Dendritic cell treated with granulocyte-macrophage colony-stimulating factor and Interleukin-4, amounts not matched to agents 40 ng/mL and 50 ng/mL, for 4 days (primary cell): ENCODE measurements at regions not wholly inside any gene's neighbourhood (a gene's known extent, or its start where the extent isn't known, plus 50 kb on each side); places are given as distances from the start of the nearest gene placed in this dataset.
"Not testable (repeated sequence)": the region's sequence is repeated elsewhere in the genome, so short reads cannot be mapped to it uniquely, and the experiment has no call there.

Experiments
- H3K27ac Mint-ChIP-seq: one replicate; pipeline ENCODE4 v1.8.0; 2022; ENCODE audit warnings: mild to moderate bottlenecking, mixed read lengths
- H3K27me3 Mint-ChIP-seq: one replicate; pipeline ENCODE4 v1.8.0; 2022; ENCODE audit warnings: mild to moderate bottlenecking, mixed read lengths
- H3K36me3 Mint-ChIP-seq: one replicate; pipeline ENCODE4 v1.8.0; 2022; ENCODE audit warnings: low read depth, mixed read lengths
- H3K4me1 Mint-ChIP-seq: one replicate; pipeline ENCODE4 v1.8.0; 2022; ENCODE audit warnings: low read depth, mixed read lengths
- H3K4me3 Mint-ChIP-seq: one replicate; pipeline ENCODE4 v1.8.0; 2022; ENCODE audit warnings: mild to moderate bottlenecking, moderate library complexity, mixed read lengths
- H3K9me3 Mint-ChIP-seq: one replicate; pipeline ENCODE4 v1.8.0; 2022; ENCODE audit warnings: mixed read lengths
- intact Hi-C: fragments of 100-400 bp; cut with micrococcal nuclease; formaldehyde crosslinking; loops from one replicate; pipeline ENCODE4 v1.15.0; 2022

GRCh38 chr7:73945022-73945421, 83.0 kb upstream of the ELN start:
- intact Hi-C loops, result no loop called here
- peaks cover 9% of the 10 kb centered on the region for H3K27me3 Mint-ChIP-seq
- H3K4me3 Mint-ChIP-seq, result no peak overlapping the region
- no peak overlapping the region for H3K27ac Mint-ChIP-seq
- H3K36me3 Mint-ChIP-seq, result no peaks in the 10 kb centered on the region
- H3K9me3 Mint-ChIP-seq, result peaks cover 33% of the 10 kb centered on the region
- peaks cover 6% of the 10 kb centered on the region for H3K4me1 Mint-ChIP-seq

GRCh38 chr7:73948287-73948686, 79.7 kb upstream of the ELN start:
- peaks cover 6% of the 10 kb centered on the region for H3K4me1 Mint-ChIP-seq
- intact Hi-C loops, result no loop called here
- H3K4me3 Mint-ChIP-seq, result no peak overlapping the region
- no peak overlapping the region for H3K27ac Mint-ChIP-seq
- peaks cover 21% of the 10 kb centered on the region for H3K9me3 Mint-ChIP-seq
- H3K27me3 Mint-ChIP-seq, result peaks cover 7% of the 10 kb centered on the region
- H3K36me3 Mint-ChIP-seq, result no peaks in the 10 kb centered on the region

- Mint-ChIP-seq H3K9me3 (peaks cover 21% of the 10 kb centered on the region), H3K36me3 (no peaks in the 10 kb centered on the region), H3K4me3 (no peak overlapping the region), H3K4me1 (peaks cover 10% of the 10 kb centered on the region), H3K27ac (no peak overlapping the region), H3K27me3 (peaks cover 6% of the 10 kb centered on the region)
- intact Hi-C loops, result no loop called here
Observed at GRCh38 chr7:73952266-73952665, 75.7 kb upstream of the ELN start.

GRCh38 chr7:73954181-73954580, 73.8 kb upstream of the ELN start:
- intact Hi-C loops, result no loop called here
- H3K4me3 Mint-ChIP-seq, result no peak overlapping the region
- peaks cover 6% of the 10 kb centered on the region for H3K27me3 Mint-ChIP-seq

GRCh38 chr7:73954861-73955260, 73.1 kb upstream of the ELN start:
- Mint-ChIP-seq H3K36me3 (no peaks in the 10 kb centered on the region), H3K27me3 (peaks cover 6% of the 10 kb centered on the region), H3K27ac (no peak overlapping the region), H3K4me1 (peaks cover 10% of the 10 kb centered on the region), H3K9me3 (no peaks in the 10 kb centered on the region), H3K4me3 (no peak overlapping the region)
- intact Hi-C loops, result no loop called here

More at GRCh38 chr7:73954181-73954580, 73.8 kb upstream of the ELN start:
- H3K4me1 Mint-ChIP-seq, result peaks cover 13% of the 10 kb centered on the region
- H3K36me3 Mint-ChIP-seq, result no peaks in the 10 kb centered on the region
- peaks cover 4% of the 10 kb centered on the region for H3K9me3 Mint-ChIP-seq
- H3K27ac Mint-ChIP-seq, result no peak overlapping the region

- Mint-ChIP-seq H3K27me3 (peaks cover 2% of the 10 kb centered on the region), H3K27ac (no peak overlapping the region), H3K9me3 (peaks cover 21% of the 10 kb centered on the region), H3K36me3 (no peaks in the 10 kb centered on the region), H3K4me3 (no peak overlapping the region), H3K4me1 (peaks cover 23% of the 10 kb centered on the region)
- intact Hi-C loops, result no loop called here
Observed at GRCh38 chr7:73960548-73960947, 67.4 kb upstream of the ELN start.

- H3K4me3 Mint-ChIP-seq, H3K27me3 Mint-ChIP-seq, H3K36me3 Mint-ChIP-seq, intact Hi-C loops, H3K27ac Mint-ChIP-seq: not testable (repeated sequence)
- Mint-ChIP-seq H3K9me3 (peaks cover 21% of the 10 kb centered on the region), H3K4me1 (peaks cover 26% of the 10 kb centered on the region)
Observed at GRCh38 chr7:73961991-73962390, 66.0 kb upstream of the ELN start.

GRCh38 chr7:73963252-73963822, 64.6 kb upstream of the ELN start:
- Mint-ChIP-seq H3K4me1 (peaks cover 24% of the 10 kb centered on the region), H3K27me3 (peaks cover 2% of the 10 kb centered on the region), H3K27ac (no peak overlapping the region), H3K4me3 (no peak overlapping the region), H3K9me3 (peaks cover 21% of the 10 kb centered on the region), H3K36me3 (no peaks in the 10 kb centered on the region)
- intact Hi-C loops, result no loop called here

- peaks cover 21% of the 10 kb centered on the region for H3K9me3 Mint-ChIP-seq
- intact Hi-C loops, result no loop called here
- peaks cover 24% of the 10 kb centered on the region for H3K4me1 Mint-ChIP-seq
- H3K4me3 Mint-ChIP-seq, result no peak overlapping the region
- H3K27me3 Mint-ChIP-seq, result peaks cover 2% of the 10 kb centered on the region
- H3K36me3 Mint-ChIP-seq, result no peaks in the 10 kb centered on the region
- no peak overlapping the region for H3K27ac Mint-ChIP-seq
Observed at GRCh38 chr7:73964786-73965185, 63.2 kb upstream of the ELN start.

GRCh38 chr7:73966062-73966940, 61.7 kb upstream of the ELN start:
- Mint-ChIP-seq H3K4me3 (no peak overlapping the region), H3K27me3 (peaks cover 4% of the 10 kb centered on the region), H3K4me1 (peaks cover 13% of the 10 kb centered on the region), H3K36me3 (no peaks in the 10 kb centered on the region), H3K27ac (no peak overlapping the region), H3K9me3 (peaks cover 21% of the 10 kb centered on the region)
- intact Hi-C loops, result no loop called here

- H3K36me3 Mint-ChIP-seq, result no peaks in the 10 kb centered on the region
- peaks cover 21% of the 10 kb centered on the region for H3K9me3 Mint-ChIP-seq
- no peak overlapping the region for H3K27ac Mint-ChIP-seq
- H3K4me3 Mint-ChIP-seq, result no peak overlapping the region
- intact Hi-C loops, result no loop called here
- peaks cover 21% of the 10 kb centered on the region for H3K4me1 Mint-ChIP-seq
- H3K27me3 Mint-ChIP-seq, result peaks cover 3% of the 10 kb centered on the region
Observed at GRCh38 chr7:73966941-73967831, 60.8 kb upstream of the ELN start.

GRCh38 chr7:73967832-73968290, 60.1 kb upstream of the ELN start:
- peaks cover 19% of the 10 kb centered on the region for H3K9me3 Mint-ChIP-seq
- intact Hi-C loops, result no loop called here
- no peaks in the 10 kb centered on the region for H3K36me3 Mint-ChIP-seq
- no peak overlapping the region for H3K4me3 Mint-ChIP-seq
- peaks cover 3% of the 10 kb centered on the region for H3K27me3 Mint-ChIP-seq
- peaks cover 21% of the 10 kb centered on the region for H3K4me1 Mint-ChIP-seq
- no peak overlapping the region for H3K27ac Mint-ChIP-seq

- peaks cover 5% of the 10 kb centered on the region for H3K27me3 Mint-ChIP-seq
- intact Hi-C loops, result no loop called here
- H3K4me1 Mint-ChIP-seq, result peaks cover 21% of the 10 kb centered on the region
- no peak overlapping the region for H3K27ac Mint-ChIP-seq
- peaks cover 13% of the 10 kb centered on the region for H3K9me3 Mint-ChIP-seq
- no peaks in the 10 kb centered on the region for H3K36me3 Mint-ChIP-seq
- no peak overlapping the region for H3K4me3 Mint-ChIP-seq
Observed at GRCh38 chr7:73968487-73968886, 59.5 kb upstream of the ELN start.

- no peak overlapping the region for H3K27ac Mint-ChIP-seq
- no peaks in the 10 kb centered on the region for H3K9me3 Mint-ChIP-seq
- no peak overlapping the region for H3K4me3 Mint-ChIP-seq
- H3K36me3 Mint-ChIP-seq, result no peaks in the 10 kb centered on the region
- intact Hi-C loops, result no loop called here
- peaks cover 21% of the 10 kb centered on the region for H3K4me1 Mint-ChIP-seq
- peaks cover 9% of the 10 kb centered on the region for H3K27me3 Mint-ChIP-seq
Observed at GRCh38 chr7:73969991-73970390, 58.0 kb upstream of the ELN start.
